Chondrocyte (in vitro differentiated cells): ENCODE measurements at regions not wholly inside any gene's neighbourhood (a gene's known extent, or its start where the extent isn't known, plus 50 kb on each side); places are given as distances from the start of the nearest gene placed in this dataset.

ENCODE experiments used
- DNase-seq: peaks from one replicate; pipeline ENCODE4 v3.0.0; 2021; ENCODE audit warnings: mixed read lengths, low spot score
- H3K27ac Mint-ChIP-seq: one replicate; pipeline ENCODE4 v1.8.0; 2021; ENCODE audit warnings: mild to moderate bottlenecking, moderate library complexity, mixed read lengths; ENCODE audit not compliant: unreplicated experiment
- H3K27me3 Mint-ChIP-seq: 2 replicates; pipeline ENCODE4 v1.8.0; 2021; ENCODE audit warnings: low read depth, mixed read lengths
- H3K36me3 Mint-ChIP-seq: 2 replicates; pipeline ENCODE4 v1.8.0; 2021; ENCODE audit warnings: low read depth, mixed read lengths
- H3K4me1 Mint-ChIP-seq: 2 replicates; pipeline ENCODE4 v1.8.0; 2021; ENCODE audit warnings: low read depth, mild to moderate bottlenecking, mixed read lengths
- H3K4me3 Mint-ChIP-seq: one replicate; pipeline ENCODE4 v1.8.0; 2021; ENCODE audit warnings: mild to moderate bottlenecking, moderate library complexity, mixed read lengths; ENCODE audit not compliant: unreplicated experiment
- H3K9me3 Mint-ChIP-seq: 2 replicates; pipeline ENCODE4 v1.8.0; 2021; ENCODE audit warnings: low read depth, mixed read lengths
- CTCF ChIP-seq: fragments of 200-600 bp; sonication (generic); IDR thresholded peaks from 2 replicates; pipeline ENCODE4 v1.5.0; 2021; ENCODE audit warnings: antibody characterized with exemption, mild to moderate bottlenecking, moderate library complexity

DNA sequence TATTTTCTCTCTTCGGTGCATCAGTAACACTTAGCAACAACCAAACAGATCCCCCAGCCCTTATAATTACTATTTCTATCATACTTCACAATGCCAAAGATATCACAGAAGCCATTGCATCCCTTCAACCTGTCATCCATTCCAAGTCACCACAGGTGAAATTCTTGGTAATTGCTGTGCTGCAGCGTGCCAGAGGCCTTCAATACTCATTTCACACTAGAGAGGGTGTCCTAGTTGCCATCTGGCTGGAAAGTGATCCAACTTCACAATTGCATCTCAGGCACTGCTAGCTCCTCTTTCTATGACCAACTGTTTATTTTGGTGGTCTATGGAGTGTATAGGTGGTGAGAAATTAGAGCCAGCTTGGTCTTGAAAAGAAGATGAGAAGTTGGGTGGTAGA is 131.2 kb downstream of the NUP35 start:
- TF ChIP-seq CTCF = no peak
- no peaks in the 10 kb centered on the region for H3K9me3 Mint-ChIP-seq
- DNase-seq = no peak
- no peaks in the 10 kb centered on the region for H3K4me1 Mint-ChIP-seq
- H3K27me3 Mint-ChIP-seq = no peaks in the 10 kb centered on the region
- H3K36me3 Mint-ChIP-seq = no peaks in the 10 kb centered on the region
- no peak overlapping the region for H3K4me3 Mint-ChIP-seq
- no peak overlapping the region for H3K27ac Mint-ChIP-seq

DNA sequence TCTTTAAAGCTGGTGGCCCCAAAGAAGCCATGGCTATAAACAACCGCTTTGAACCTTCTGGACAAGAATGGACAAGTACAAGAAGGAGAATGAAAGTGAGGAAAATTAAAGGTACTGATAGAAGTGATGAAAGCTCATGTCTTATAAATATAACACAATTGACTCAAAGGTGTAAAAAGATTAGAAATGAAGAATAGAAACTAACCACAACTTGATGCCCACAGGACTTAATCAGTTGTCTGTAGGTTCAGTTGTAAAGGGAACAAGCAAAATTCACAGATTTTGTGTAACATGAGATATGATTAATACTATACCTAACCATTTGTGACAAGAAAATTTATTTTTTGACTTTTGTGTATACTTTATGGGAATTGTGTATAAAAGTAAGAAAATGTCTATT is 135.7 kb downstream of the NUP35 start:
- no peaks in the 10 kb centered on the region for H3K9me3 Mint-ChIP-seq
- H3K4me3 Mint-ChIP-seq = no peak overlapping the region

GRCh38 chr2:183260527-183260926 is 136.3 kb downstream of the NUP35 start:
- Mint-ChIP-seq H3K27me3 (peaks cover 2% of the 10 kb centered on the region), H3K4me1 (no peaks in the 10 kb centered on the region), H3K36me3 (no peaks in the 10 kb centered on the region), H3K4me3 (no peak overlapping the region), H3K27ac (no peak overlapping the region), H3K9me3 (no peaks in the 10 kb centered on the region)
- TF ChIP-seq CTCF = no peak
- peak; percentile 92 for DNase-seq

More for the DNA sequence above, 135.7 kb downstream of the NUP35 start:
- DNase-seq = no peak
- no peak for TF ChIP-seq CTCF
- H3K4me1 Mint-ChIP-seq = no peaks in the 10 kb centered on the region
- no peaks in the 10 kb centered on the region for H3K36me3 Mint-ChIP-seq
- no peak overlapping the region for H3K27ac Mint-ChIP-seq
- peaks cover 2% of the 10 kb centered on the region for H3K27me3 Mint-ChIP-seq

GRCh38 chr2:183264890-183265535 is 140.8 kb downstream of the NUP35 start:
- H3K4me1 Mint-ChIP-seq = no peaks in the 10 kb centered on the region
- H3K27me3 Mint-ChIP-seq = peaks cover 2% of the 10 kb centered on the region
- DNase-seq = no peak
- peaks cover 8% of the 10 kb centered on the region for H3K9me3 Mint-ChIP-seq
- TF ChIP-seq CTCF = no peak
- H3K36me3 Mint-ChIP-seq = no peaks in the 10 kb centered on the region
- no peak overlapping the region for H3K27ac Mint-ChIP-seq
- no peak overlapping the region for H3K4me3 Mint-ChIP-seq

- DNase-seq = no peak
- Mint-ChIP-seq H3K4me1 (no peaks in the 10 kb centered on the region), H3K4me3 (no peak overlapping the region), H3K9me3 (peaks cover 8% of the 10 kb centered on the region), H3K27me3 (peaks cover 2% of the 10 kb centered on the region), H3K27ac (no peak overlapping the region), H3K36me3 (no peaks in the 10 kb centered on the region)
- no peak for TF ChIP-seq CTCF
These were observed 143.0 kb downstream of the NUP35 start for GRCh38 chr2:183267148-183267827.
